SU-DHL-6 (cell line): ENCODE measurements at regions not wholly inside any gene's neighbourhood (a gene's known extent, or its start where the extent isn't known, plus 50 kb on each side); places are given as distances from the start of the nearest gene placed in this dataset.

Source experiments
- EZH2phosphoT487 ChIP-seq: fragments of 200-600 bp; sonication (generic), shearing (Covaris generic); conservative IDR thresholded peaks from 2 replicates; pipeline ENCODE4 v1.6.1; 2018; ENCODE audit warnings: mild to moderate bottlenecking, antibody characterized with exemption, low read length, moderate library complexity, mixed read lengths
- TF ChIP-seq, protein P1 (sequence below): fragments of 200-600 bp; sonication (generic); IDR thresholded peaks from one replicate; pipeline ENCODE4 v1.5.1; 2017; ENCODE audit warnings: antibody characterized with exemption, mild to moderate bottlenecking, low read length, moderate library complexity; ENCODE audit not compliant: insufficient read depth, poor library complexity, severe bottlenecking

DNA sequence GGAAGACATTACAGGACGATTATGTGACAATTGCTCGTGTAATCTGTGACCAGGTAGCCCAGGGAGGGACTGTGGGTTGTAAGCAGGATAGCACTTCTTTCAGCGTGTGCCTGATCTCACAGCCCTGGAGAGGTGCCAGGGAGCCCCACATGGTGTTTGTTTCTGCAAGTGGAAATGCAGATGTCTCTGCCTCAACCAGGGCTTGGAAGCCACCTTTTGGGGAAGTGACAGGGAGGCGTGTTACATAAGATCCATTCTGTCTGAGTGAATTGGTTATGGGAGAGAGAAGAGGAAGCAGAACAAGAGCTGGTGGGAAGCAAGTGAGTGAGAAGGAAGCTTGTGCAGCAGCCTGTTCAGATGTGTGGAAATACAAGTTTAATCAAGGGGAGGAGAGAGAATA lies 104.5 kb upstream of the GATB start:
- TF ChIP-seq, protein P1, sequence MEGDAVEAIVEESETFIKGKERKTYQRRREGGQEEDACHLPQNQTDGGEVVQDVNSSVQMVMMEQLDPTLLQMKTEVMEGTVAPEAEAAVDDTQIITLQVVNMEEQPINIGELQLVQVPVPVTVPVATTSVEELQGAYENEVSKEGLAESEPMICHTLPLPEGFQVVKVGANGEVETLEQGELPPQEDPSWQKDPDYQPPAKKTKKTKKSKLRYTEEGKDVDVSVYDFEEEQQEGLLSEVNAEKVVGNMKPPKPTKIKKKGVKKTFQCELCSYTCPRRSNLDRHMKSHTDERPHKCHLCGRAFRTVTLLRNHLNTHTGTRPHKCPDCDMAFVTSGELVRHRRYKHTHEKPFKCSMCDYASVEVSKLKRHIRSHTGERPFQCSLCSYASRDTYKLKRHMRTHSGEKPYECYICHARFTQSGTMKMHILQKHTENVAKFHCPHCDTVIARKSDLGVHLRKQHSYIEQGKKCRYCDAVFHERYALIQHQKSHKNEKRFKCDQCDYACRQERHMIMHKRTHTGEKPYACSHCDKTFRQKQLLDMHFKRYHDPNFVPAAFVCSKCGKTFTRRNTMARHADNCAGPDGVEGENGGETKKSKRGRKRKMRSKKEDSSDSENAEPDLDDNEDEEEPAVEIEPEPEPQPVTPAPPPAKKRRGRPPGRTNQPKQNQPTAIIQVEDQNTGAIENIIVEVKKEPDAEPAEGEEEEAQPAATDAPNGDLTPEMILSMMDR: no peak
- TF ChIP-seq EZH2phosphoT487: no peak
